ENCODE measurements at regions not wholly inside any gene's neighbourhood (a gene's known extent, or its start where the extent isn't known, plus 50 kb on each side); places are given as distances from the start of the nearest gene placed in this dataset.
"Not testable (repeated sequence)": the region's sequence is repeated elsewhere in the genome, so short reads cannot be mapped to it uniquely, and the experiment has no call there.

GRCh38 chr22:23379540-23380229 is 199.4 kb downstream of the BCR start:
- not testable (repeated sequence) for TF ChIP-seq EZH2phosphoT487 (conservative IDR thresholded peaks at IDR 0.05; ENCODE audit: low read length); CTCF (IDR thresholded peaks at IDR 0.05; ENCODE audit: insufficient read depth, low read length, poor library complexity, severe bottlenecking)
